WTC11 (cell line): ENCODE measurements at regions not wholly inside any gene's neighbourhood (a gene's known extent, or its start where the extent isn't known, plus 50 kb on each side); places are given as distances from the start of the nearest gene placed in this dataset.

ENCODE experiments used
- ATAC-seq: fragments of 200-7000 bp; cut with Tn5 transposase; 2 replicates; pipeline ENCODE4 v1.10.0; 2021; ENCODE audit warnings: mild to moderate bottlenecking, moderate library complexity
- CTCF ChIA-PET: fragments of 300-600 bp; sonication (Branson Sonifier 250); formaldehyde crosslinking; loops from one replicate; lab custom pipeline; 2021; ENCODE audit warnings: antibody characterized with exemption; lab: Charles Lee
- POLR2A ChIA-PET: fragments of 350-600 bp; sonication (Branson Sonifier 250); formaldehyde crosslinking; loops from one replicate; lab custom pipeline; 2021; ENCODE audit warnings: antibody characterized with exemption; lab: Charles Lee
- DNase-seq: peaks from one replicate; pipeline ENCODE4 v3.0.0; 2021; ENCODE audit warnings: low spot score
- H3K27ac Mint-ChIP-seq: 2 replicates; pipeline ENCODE4 v1.8.0; 2021; ENCODE audit warnings: mixed read lengths
- H3K27me3 Mint-ChIP-seq: 2 replicates; pipeline ENCODE4 v1.8.0; 2021; ENCODE audit warnings: low read depth, mild to moderate bottlenecking, moderate library complexity, mixed read lengths
- H3K36me3 Mint-ChIP-seq: 2 replicates; pipeline ENCODE4 v1.8.0; 2021; ENCODE audit warnings: mixed read lengths
- H3K4me1 Mint-ChIP-seq: 2 replicates; pipeline ENCODE4 v1.8.0; 2022; ENCODE audit warnings: mixed read lengths
- H3K4me3 Mint-ChIP-seq: 2 replicates; pipeline ENCODE4 v1.8.0; 2021; ENCODE audit warnings: mild to moderate bottlenecking, moderate library complexity, mixed read lengths
- H3K9me3 Mint-ChIP-seq: 2 replicates; pipeline ENCODE4 v1.8.0; 2021; ENCODE audit warnings: mixed read lengths
- ATF1 ChIP-seq: sonication (generic); formaldehyde crosslinking; IDR thresholded peaks from 2 replicates; pipeline ENCODE4 v1.8.1; 2023; ENCODE audit warnings: mild to moderate bottlenecking, moderate library complexity, missing genetic modification reagents
- CREM ChIP-seq: sonication (generic); formaldehyde crosslinking; IDR thresholded peaks from 2 replicates; pipeline ENCODE4 v1.8.1; 2022; ENCODE audit warnings: mild to moderate bottlenecking, missing genetic modification reagents, moderate library complexity
- FOXJ3 ChIP-seq: sonication (generic); formaldehyde crosslinking; IDR thresholded peaks from 2 replicates; pipeline ENCODE4 v1.9.0; 2021; ENCODE audit warnings: missing genetic modification reagents, mild to moderate bottlenecking, borderline replicate concordance
- GABPB1 ChIP-seq: sonication (generic); formaldehyde crosslinking; IDR thresholded peaks from 2 replicates; pipeline ENCODE4 v1.8.1; 2023; ENCODE audit warnings: mild to moderate bottlenecking, missing genetic modification reagents
- GTF2I ChIP-seq: fragments of 250-450 bp; sonication (Bioruptor Pico); conservative IDR thresholded peaks from 2 replicates; pipeline ENCODE4 v1.4.0; 2021; ENCODE audit warnings: mild to moderate bottlenecking
- HMGA2 ChIP-seq: fragments of 250-450 bp; sonication (Bioruptor Pico); IDR thresholded peaks from 2 replicates; pipeline ENCODE4 v1.4.0; 2021; ENCODE audit warnings: mild to moderate bottlenecking, moderate library complexity
- JAZF1 ChIP-seq: fragments of 250-450 bp; sonication (Bioruptor Pico); IDR thresholded peaks from 2 replicates; pipeline ENCODE4 v1.9.0; 2021; ENCODE audit warnings: moderate library complexity, mild to moderate bottlenecking, inconsistent platforms
- OVOL2 ChIP-seq: fragments of 250-450 bp; sonication (Bioruptor Pico); IDR thresholded peaks from 2 replicates; pipeline ENCODE4 v1.9.0; 2021; ENCODE audit warnings: mild to moderate bottlenecking, borderline replicate concordance
- SP1 ChIP-seq: sonication (generic); formaldehyde crosslinking; conservative IDR thresholded peaks from 2 replicates; pipeline ENCODE4 v1.8.1; 2022; ENCODE audit warnings: missing genetic modification reagents
- TEAD1 ChIP-seq: sonication (generic); formaldehyde crosslinking; IDR thresholded peaks from 2 replicates; pipeline ENCODE4 v1.8.0; 2022; ENCODE audit warnings: mild to moderate bottlenecking, missing genetic modification reagents
- TEAD4 ChIP-seq: sonication (generic); formaldehyde crosslinking; IDR thresholded peaks from 2 replicates; pipeline ENCODE4 v1.8.0; 2022; ENCODE audit warnings: mild to moderate bottlenecking, missing genetic modification reagents
- TP53 ChIP-seq: sonication (generic); formaldehyde crosslinking; IDR thresholded peaks from 2 replicates; pipeline ENCODE4 v1.8.1; 2023; ENCODE audit warnings: mild to moderate bottlenecking, missing genetic modification reagents
- ZBTB21 ChIP-seq: sonication (generic); formaldehyde crosslinking; IDR thresholded peaks from 2 replicates; pipeline ENCODE4 v1.8.1; 2023; ENCODE audit warnings: mild to moderate bottlenecking, missing genetic modification reagents, borderline replicate concordance
- TF ChIP-seq, protein P1 (sequence below): fragments of 250-450 bp; sonication (Bioruptor Pico); IDR thresholded peaks from 2 replicates; pipeline ENCODE4 v2.1.2; 2022; ENCODE audit warnings: mild to moderate bottlenecking, moderate library complexity
- TF ChIP-seq, protein P2 (sequence below): sonication (generic); formaldehyde crosslinking; conservative IDR thresholded peaks from 2 replicates; pipeline ENCODE4 v1.8.1; 2023; ENCODE audit warnings: mild to moderate bottlenecking, low read depth, missing genetic modification reagents, moderate library complexity
- TF ChIP-seq, protein P3 (sequence below): fragments of 250-450 bp; sonication (Bioruptor Pico); IDR thresholded peaks from 2 replicates; pipeline ENCODE4 v1.9.0; 2021; ENCODE audit warnings: mild to moderate bottlenecking
- TF ChIP-seq, protein P4 (sequence below): sonication (generic); formaldehyde crosslinking; IDR thresholded peaks from 2 replicates; pipeline ENCODE4 v1.8.1; 2023; ENCODE audit warnings: mild to moderate bottlenecking, missing genetic modification reagents, moderate library complexity
- TF ChIP-seq, protein P5 (sequence below): sonication (generic); formaldehyde crosslinking; IDR thresholded peaks from 2 replicates; pipeline ENCODE4 v1.8.0; 2023; ENCODE audit warnings: missing genetic modification reagents
- TF ChIP-seq, protein P6 (sequence below): sonication (generic); formaldehyde crosslinking; IDR thresholded peaks from 2 replicates; pipeline ENCODE4 v1.8.1; 2022; ENCODE audit warnings: mild to moderate bottlenecking, moderate library complexity, missing genetic modification reagents
- TF ChIP-seq, protein P7 (sequence below): sonication (generic); formaldehyde crosslinking; IDR thresholded peaks from 2 replicates; pipeline ENCODE4 v1.8.1; 2023; ENCODE audit warnings: mild to moderate bottlenecking, moderate library complexity, missing genetic modification reagents

DNA sequence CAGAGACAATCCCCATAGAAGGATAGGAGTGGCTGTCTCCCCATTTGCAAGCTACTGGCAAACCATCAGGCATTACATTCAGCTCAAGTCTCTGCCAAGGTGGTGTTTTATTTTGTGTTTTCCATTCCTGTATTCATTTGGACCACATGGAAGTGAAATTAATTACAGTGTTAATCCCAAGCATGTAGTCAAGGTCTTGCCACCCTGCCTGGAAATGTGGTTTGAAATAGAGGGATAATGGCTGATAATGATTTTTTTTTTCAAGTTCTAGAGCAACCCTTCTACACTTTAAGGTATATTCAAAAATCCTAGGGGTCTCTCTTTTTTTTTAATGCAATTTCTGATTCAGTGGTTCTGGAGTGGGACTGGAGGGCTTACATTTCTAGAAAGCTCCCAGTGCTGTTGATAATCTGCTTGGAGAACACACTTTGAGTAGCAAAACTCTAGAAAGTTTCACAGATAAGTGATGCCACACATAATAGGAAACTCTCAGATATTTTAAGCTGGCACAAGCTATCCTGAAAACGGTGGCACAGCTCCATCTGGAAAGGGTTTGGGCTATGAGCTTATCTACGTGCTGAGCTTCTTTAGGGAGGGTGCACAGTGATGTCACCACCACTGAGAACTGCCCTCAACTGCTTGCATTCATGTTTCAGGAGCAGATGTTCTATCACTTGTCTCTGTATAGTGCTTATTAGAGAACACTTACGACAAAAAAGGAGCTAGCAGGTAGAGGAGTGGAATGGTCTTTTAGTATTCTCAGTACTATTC lies 140.1 kb upstream of the IL12A start:
- H3K27me3 Mint-ChIP-seq: no peaks in the 10 kb centered on the region
- no peak for DNase-seq
- H3K27ac Mint-ChIP-seq: no peak overlapping the region
- H3K4me3 Mint-ChIP-seq: no peak overlapping the region
- CTCF ChIA-PET: interaction anchor here (0.8 to 1.7 kb wide), 2 partner anchors 20 to 141 kb away, joined by 3 to 4 read pairs; partner anchors contain the start of gene IL12A
- H3K9me3 Mint-ChIP-seq: peaks cover 19% of the 10 kb centered on the region
- H3K4me1 Mint-ChIP-seq: peaks cover 42% of the 10 kb centered on the region
- TF ChIP-seq, protein P1, sequence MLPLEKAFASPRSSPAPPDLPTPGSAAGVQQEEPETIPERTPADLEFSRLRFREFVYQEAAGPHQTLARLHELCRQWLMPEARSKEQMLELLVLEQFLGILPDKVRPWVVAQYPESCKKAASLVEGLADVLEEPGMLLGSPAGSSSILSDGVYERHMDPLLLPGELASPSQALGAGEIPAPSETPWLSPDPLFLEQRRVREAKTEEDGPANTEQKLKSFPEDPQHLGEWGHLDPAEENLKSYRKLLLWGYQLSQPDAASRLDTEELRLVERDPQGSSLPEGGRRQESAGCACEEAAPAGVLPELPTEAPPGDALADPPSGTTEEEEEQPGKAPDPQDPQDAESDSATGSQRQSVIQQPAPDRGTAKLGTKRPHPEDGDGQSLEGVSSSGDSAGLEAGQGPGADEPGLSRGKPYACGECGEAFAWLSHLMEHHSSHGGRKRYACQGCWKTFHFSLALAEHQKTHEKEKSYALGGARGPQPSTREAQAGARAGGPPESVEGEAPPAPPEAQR (CRISPR knock-in tag): no peak
- TF ChIP-seq GABPB1 (CRISPR knock-in tag): no peak
- TF ChIP-seq TEAD4 (CRISPR knock-in tag): no peak
- TF ChIP-seq OVOL2 (CRISPR knock-in tag): no peak
- no peak for TF ChIP-seq ZBTB21 (CRISPR knock-in tag)
- no peak for TF ChIP-seq SP1 (CRISPR knock-in tag)
- TF ChIP-seq, protein P2, sequence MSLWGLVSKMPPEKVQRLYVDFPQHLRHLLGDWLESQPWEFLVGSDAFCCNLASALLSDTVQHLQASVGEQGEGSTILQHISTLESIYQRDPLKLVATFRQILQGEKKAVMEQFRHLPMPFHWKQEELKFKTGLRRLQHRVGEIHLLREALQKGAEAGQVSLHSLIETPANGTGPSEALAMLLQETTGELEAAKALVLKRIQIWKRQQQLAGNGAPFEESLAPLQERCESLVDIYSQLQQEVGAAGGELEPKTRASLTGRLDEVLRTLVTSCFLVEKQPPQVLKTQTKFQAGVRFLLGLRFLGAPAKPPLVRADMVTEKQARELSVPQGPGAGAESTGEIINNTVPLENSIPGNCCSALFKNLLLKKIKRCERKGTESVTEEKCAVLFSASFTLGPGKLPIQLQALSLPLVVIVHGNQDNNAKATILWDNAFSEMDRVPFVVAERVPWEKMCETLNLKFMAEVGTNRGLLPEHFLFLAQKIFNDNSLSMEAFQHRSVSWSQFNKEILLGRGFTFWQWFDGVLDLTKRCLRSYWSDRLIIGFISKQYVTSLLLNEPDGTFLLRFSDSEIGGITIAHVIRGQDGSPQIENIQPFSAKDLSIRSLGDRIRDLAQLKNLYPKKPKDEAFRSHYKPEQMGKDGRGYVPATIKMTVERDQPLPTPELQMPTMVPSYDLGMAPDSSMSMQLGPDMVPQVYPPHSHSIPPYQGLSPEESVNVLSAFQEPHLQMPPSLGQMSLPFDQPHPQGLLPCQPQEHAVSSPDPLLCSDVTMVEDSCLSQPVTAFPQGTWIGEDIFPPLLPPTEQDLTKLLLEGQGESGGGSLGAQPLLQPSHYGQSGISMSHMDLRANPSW (CRISPR knock-in tag): no peak
- TF ChIP-seq FOXJ3 (CRISPR knock-in tag): no peak
- TF ChIP-seq, protein P3, sequence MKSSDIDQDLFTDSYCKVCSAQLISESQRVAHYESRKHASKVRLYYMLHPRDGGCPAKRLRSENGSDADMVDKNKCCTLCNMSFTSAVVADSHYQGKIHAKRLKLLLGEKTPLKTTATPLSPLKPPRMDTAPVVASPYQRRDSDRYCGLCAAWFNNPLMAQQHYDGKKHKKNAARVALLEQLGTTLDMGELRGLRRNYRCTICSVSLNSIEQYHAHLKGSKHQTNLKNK (CRISPR knock-in tag): no peak
- no peak for TF ChIP-seq GTF2I (CRISPR knock-in tag)
- no peak for TF ChIP-seq HMGA2 (CRISPR knock-in tag)
- TF ChIP-seq, protein P4, sequence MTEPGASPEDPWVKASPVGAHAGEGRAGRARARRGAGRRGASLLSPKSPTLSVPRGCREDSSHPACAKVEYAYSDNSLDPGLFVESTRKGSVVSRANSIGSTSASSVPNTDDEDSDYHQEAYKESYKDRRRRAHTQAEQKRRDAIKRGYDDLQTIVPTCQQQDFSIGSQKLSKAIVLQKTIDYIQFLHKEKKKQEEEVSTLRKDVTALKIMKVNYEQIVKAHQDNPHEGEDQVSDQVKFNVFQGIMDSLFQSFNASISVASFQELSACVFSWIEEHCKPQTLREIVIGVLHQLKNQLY (CRISPR knock-in tag): no peak
- TF ChIP-seq, protein P5, sequence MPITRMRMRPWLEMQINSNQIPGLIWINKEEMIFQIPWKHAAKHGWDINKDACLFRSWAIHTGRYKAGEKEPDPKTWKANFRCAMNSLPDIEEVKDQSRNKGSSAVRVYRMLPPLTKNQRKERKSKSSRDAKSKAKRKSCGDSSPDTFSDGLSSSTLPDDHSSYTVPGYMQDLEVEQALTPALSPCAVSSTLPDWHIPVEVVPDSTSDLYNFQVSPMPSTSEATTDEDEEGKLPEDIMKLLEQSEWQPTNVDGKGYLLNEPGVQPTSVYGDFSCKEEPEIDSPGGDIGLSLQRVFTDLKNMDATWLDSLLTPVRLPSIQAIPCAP: no peak
- no peak for TF ChIP-seq TEAD1 (CRISPR knock-in tag)
- no peak for TF ChIP-seq CREM (CRISPR knock-in tag)
- TF ChIP-seq, protein P6, sequence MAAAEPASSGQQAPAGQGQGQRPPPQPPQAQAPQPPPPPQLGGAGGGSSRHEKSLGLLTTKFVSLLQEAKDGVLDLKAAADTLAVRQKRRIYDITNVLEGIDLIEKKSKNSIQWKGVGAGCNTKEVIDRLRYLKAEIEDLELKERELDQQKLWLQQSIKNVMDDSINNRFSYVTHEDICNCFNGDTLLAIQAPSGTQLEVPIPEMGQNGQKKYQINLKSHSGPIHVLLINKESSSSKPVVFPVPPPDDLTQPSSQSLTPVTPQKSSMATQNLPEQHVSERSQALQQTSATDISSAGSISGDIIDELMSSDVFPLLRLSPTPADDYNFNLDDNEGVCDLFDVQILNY (CRISPR knock-in tag): no peak
- no peak for TF ChIP-seq JAZF1
- no peak for TF ChIP-seq TP53 (CRISPR knock-in tag)
- TF ChIP-seq ATF1: no peak
- TF ChIP-seq, protein P7, sequence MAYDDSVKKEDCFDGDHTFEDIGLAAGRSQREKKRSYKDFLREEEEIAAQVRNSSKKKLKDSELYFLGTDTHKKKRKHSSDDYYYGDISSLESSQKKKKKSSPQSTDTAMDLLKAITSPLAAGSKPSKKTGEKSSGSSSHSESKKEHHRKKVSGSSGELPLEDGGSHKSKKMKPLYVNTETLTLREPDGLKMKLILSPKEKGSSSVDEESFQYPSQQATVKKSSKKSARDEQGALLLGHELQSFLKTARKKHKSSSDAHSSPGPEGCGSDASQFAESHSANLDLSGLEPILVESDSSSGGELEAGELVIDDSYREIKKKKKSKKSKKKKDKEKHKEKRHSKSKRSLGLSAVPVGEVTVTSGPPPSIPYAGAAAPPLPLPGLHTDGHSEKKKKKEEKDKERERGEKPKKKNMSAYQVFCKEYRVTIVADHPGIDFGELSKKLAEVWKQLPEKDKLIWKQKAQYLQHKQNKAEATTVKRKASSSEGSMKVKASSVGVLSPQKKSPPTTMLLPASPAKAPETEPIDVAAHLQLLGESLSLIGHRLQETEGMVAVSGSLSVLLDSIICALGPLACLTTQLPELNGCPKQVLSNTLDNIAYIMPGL (CRISPR knock-in tag): no peak
- no peak for ATAC-seq
- peaks cover 16% of the 10 kb centered on the region for H3K36me3 Mint-ChIP-seq
- POLR2A ChIA-PET: no interaction called here
